ENCODE measurements at regions not wholly inside any gene's neighbourhood (a gene's known extent, or its start where the extent isn't known, plus 50 kb on each side); places are given as distances from the start of the nearest gene placed in this dataset.

DNA sequence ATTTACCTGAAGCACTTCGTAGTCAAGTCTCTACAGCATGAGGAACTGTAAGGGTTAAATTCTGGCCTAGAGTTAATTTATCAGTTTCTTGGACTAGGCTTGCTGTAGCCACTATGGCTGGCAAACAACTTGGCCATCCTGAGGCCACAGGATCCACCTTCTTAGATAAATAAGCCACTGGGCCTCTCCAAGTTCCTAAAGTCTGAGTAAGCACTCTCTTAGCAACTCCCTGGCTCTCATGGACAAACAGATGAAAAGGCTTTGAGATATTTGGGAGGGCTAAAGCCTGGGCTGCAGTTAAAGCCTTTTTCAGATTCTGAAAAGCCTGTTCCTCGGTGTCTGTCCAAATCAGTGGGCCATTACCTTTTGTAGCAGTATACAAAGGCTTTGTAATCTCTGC, 675.0 kb downstream of the TMEM121 start:
- TF ChIP-seq POLR2A (IDR thresholded peaks at IDR 0.05; ENCODE audit: low read depth, low read length) = no peak
- TF ChIP-seq, protein P1, sequence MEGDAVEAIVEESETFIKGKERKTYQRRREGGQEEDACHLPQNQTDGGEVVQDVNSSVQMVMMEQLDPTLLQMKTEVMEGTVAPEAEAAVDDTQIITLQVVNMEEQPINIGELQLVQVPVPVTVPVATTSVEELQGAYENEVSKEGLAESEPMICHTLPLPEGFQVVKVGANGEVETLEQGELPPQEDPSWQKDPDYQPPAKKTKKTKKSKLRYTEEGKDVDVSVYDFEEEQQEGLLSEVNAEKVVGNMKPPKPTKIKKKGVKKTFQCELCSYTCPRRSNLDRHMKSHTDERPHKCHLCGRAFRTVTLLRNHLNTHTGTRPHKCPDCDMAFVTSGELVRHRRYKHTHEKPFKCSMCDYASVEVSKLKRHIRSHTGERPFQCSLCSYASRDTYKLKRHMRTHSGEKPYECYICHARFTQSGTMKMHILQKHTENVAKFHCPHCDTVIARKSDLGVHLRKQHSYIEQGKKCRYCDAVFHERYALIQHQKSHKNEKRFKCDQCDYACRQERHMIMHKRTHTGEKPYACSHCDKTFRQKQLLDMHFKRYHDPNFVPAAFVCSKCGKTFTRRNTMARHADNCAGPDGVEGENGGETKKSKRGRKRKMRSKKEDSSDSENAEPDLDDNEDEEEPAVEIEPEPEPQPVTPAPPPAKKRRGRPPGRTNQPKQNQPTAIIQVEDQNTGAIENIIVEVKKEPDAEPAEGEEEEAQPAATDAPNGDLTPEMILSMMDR (IDR thresholded peaks at IDR 0.05; ENCODE audit: extremely low read depth in 1 of 2, insufficient read depth in 1 of 2, low read depth in 1 of 2, low read length in 2 of 2) = no peak
- no peak for TF ChIP-seq POLR2AphosphoS5 (IDR thresholded peaks at IDR 0.05; ENCODE audit: insufficient read depth, low read depth, low read length)
- TF ChIP-seq EZH2 (IDR thresholded peaks at IDR 0.05; ENCODE audit: borderline replicate concordance, low read depth, low read length, severe bottlenecking) = no peak
- no peak for TF ChIP-seq MYC (IDR thresholded peaks at IDR 0.05; ENCODE audit: low read depth, low read length)
- no peak for TF ChIP-seq JUN (IDR thresholded peaks at IDR 0.05; ENCODE audit: borderline replicate concordance, insufficient read depth, insufficient read length, low read depth)
- TF ChIP-seq, protein P2, sequence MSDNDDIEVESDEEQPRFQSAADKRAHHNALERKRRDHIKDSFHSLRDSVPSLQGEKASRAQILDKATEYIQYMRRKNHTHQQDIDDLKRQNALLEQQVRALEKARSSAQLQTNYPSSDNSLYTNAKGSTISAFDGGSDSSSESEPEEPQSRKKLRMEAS (IDR thresholded peaks at IDR 0.05; ENCODE audit: insufficient read depth, insufficient read length) = no peak

Measured in endothelial cell of umbilical vein (primary cell).